HG02970 (cell line): ENCODE measurements at regions not wholly inside any gene's neighbourhood (a gene's known extent, or its start where the extent isn't known, plus 50 kb on each side); places are given as distances from the start of the nearest gene placed in this dataset.

Experiments
- ATAC-seq: cut with Tn5 transposase; IDR thresholded peaks from one replicate; pipeline ENCODE4 v1.9.1; 2021; ENCODE audit warnings: mild to moderate bottlenecking, moderate library complexity, moderate number of reproducible peaks; ENCODE audit not compliant: unreplicated experiment, low FRiP score

DNA sequence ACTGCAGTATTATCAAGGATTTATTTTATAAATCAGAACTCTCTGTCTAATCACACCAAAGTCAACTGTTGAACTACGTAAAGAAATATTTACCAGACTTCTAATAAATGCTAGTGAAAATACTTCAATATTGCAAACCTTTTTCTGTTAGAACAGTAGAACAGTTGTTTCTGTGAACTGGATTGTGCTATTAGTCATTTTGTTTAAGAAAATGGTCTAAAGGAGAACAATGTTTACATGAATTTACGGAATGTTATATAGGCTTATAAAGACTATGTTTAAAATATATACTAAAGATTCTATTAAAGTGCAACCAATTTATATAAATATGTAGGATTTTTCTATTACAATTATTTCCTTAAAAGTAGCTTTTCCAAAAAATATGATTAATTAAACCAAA lies 471.4 kb downstream of the FSCB start:
- ATAC-seq: no peak

DNA sequence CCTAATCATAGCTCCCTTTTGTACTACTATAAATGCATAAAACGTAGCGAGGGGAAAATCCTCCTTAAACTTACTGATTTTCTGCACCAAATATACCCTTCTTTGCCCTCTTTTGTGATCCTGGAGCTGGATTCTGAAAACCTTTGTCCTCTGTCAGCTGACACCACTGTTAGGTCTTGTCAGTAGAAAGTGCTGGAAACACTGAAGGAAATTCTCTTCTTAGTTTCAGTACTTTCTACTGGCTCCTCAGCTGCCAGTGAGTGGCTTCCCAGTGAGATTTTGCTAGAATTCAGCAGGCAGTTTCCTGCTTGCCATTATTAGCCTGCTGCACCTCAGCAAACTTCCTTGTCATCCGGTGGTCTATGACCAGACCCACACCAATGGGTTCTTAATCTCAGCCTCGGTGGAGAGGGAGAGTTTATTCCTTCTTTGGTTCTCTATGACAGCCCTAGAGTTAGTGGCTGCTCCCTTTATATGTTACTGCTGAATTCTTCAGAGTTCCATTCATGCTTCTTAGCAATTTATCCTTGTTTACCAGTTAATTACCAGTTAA lies 476.2 kb downstream of the FSCB start:
- ATAC-seq: no peak

DNA sequence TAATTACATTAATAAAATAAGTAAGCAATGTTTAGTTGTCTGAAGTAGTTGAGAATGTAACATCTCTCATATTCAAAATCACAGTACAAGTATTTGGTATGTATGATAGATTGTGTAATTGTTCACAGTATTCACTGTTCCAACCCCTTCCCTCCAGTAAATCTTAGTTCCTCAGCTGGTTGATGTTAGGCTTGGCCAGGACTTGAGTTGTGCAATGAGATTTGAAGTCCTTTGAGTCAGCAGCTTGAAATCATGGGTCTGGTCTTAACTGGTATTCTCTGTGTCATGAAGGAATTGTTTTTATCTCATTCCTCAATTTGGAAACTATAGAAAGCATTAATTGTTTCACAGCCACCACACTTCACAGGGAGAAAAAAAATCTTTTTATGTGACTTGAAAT lies 477.1 kb downstream of the FSCB start:
- no peak for ATAC-seq

- ATAC-seq: no peak
Observed at GRCh38 chr14:44027397-44027796, 479.7 kb downstream of the FSCB start.

DNA sequence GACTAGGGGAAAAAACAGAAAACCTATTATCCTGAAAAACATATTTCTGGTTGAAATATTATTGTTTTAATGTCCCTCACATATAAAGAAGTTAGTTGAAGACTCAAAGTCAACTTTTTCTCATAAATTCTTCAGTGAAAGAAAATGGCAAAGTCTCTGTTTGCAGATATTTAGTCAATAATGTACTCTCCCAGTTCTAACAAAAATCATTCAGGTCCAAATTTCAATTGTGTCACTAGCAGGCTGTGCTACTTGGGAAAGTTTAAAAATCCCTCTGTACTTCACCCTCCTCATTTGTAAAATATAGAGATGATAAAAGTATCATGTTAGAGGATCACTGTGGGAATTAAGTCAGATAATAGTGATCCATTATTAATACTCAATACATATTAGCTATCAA lies 496.5 kb downstream of the FSCB start:
- no peak for ATAC-seq

DNA sequence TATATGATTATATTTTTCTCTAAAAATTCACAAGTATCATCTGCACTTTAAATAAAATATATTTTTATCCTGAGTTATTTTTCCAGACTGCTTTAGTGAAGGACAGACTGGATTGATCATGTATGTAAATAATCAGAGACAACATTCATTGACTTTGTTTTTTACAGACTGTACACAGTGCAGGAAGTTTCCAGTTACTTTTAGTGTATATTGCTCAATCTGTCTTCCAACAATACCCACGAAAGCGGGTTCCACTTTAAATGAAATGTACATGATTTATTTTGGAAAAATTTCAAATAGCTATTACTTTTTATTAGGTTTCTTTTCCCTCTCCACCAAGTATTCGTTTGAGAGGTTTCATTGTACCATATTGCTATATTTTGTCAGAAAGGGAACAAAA lies 497.0 kb downstream of the FSCB start:
- ATAC-seq: no peak

DNA sequence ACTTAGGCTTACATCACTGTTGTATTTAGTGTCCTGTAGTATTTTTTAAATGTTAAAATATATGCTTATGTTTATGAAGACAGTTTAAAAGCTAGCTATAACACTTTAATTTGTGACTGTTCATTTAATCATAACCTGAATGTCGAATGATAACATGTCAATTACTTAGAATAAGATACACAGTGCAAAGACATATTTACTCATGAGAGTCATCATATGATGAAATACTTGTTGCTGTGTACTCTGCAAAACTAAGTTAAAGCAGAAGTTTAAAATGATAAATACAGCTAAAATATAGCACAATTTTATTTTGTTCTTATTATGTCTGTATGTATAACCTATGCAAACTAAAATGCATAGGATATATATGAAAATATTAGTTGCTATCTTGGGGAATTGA lies 497.4 kb downstream of the FSCB start:
- no peak for ATAC-seq

- ATAC-seq: no peak
Observed at GRCh38 chr14:43988989-43989388, 518.1 kb downstream of the FSCB start.

- ATAC-seq: no peak
Observed at GRCh38 chr14:43983721-43984120, 523.4 kb downstream of the FSCB start.

DNA sequence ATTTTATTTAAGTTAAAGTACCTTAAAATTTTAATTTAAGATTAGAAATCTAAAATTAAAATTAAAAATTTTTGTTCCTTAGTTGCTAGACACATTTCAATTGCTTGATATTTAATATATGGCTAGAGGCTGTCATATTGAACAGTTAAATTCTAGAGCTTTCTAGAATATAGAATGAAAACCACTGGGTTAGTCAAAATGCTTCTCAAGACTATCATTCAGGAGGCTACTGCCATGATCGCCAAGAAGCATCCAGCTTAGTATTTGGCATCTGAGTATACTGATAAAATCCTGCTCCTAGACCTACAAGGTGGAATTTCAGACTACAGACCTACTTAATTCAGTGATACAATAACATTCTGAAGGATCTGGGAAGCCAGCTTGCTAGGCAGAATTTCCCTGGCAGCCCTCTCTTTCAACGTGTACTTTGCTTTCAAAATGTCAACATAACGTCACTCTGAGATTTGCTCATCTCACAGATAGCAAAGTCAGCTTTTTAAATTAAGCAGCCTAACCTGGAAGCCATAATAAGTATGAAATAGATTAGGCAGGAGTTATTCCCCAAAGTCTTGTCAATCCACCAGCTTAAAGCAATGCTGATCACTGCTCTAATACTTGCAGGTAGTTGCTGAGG lies 525.8 kb downstream of the FSCB start:
- no peak for ATAC-seq

GRCh38 chr14:43956741-43957140 lies 550.3 kb downstream of the FSCB start:
- no peak for ATAC-seq

- no peak for ATAC-seq
Observed at GRCh38 chr14:43949400-43949799, 557.7 kb downstream of the FSCB start.

DNA sequence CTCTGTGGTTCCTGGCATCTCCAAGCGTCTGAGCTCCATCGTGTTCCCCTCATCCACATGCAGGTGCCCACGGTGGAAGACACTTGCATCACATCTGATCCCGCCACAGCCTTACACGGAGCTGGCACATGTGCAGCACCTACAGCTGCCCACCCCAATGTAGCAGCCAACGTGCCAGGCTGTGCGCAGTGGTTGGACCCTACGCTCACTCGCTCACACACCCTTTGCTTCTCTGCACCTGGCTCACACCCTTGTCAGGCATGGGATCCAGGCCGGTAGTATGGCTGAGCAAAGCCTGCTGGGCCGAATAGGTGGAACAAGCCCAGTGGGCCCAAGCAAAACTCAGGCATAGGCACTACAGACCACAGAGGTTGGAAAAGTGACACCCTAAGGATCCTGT lies 567.2 kb downstream of the FSCB start:
- ATAC-seq: no peak

- no peak for ATAC-seq
Observed at GRCh38 chr14:43938588-43939281, 568.3 kb downstream of the FSCB start.

- ATAC-seq: no peak
Observed at GRCh38 chr14:43937001-43937400, 570.1 kb downstream of the FSCB start.

- no peak for ATAC-seq
Observed at GRCh38 chr14:43934102-43934501, 573.0 kb downstream of the FSCB start.

DNA sequence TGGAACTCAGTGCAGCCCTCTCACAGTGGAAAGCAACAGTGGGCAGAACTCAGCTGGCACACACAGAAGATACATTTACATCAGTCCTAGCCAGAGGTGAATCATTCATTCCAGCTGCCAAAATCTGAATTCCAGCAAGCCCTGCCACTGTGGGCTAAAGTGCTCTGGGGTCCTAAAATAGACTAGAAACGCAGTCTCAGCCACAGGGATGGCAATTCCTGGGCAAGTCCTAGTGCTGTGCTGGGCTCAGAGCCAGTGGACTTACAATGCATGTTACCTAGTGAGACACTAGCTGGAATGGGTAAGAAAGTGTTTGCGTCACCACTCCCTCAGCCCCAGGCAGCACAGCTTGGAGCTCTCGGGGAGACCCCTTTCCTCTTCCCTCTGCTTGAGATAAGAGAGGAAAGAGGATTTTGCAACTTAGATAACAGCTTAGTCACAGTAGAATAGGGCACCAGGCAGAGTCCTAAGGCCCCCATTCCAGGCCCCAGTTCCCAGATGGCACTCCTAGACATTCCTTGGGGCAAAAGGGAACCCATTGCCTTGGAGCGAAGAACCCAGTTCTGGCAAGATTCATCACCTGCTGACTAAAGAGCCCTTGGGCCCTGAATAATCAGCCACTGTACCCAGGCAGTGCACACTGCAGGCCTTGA lies 592.9 kb downstream of the FSCB start:
- ATAC-seq: no peak

GRCh38 chr14:43903209-43903608 lies 603.9 kb downstream of the FSCB start:
- no peak for ATAC-seq

DNA sequence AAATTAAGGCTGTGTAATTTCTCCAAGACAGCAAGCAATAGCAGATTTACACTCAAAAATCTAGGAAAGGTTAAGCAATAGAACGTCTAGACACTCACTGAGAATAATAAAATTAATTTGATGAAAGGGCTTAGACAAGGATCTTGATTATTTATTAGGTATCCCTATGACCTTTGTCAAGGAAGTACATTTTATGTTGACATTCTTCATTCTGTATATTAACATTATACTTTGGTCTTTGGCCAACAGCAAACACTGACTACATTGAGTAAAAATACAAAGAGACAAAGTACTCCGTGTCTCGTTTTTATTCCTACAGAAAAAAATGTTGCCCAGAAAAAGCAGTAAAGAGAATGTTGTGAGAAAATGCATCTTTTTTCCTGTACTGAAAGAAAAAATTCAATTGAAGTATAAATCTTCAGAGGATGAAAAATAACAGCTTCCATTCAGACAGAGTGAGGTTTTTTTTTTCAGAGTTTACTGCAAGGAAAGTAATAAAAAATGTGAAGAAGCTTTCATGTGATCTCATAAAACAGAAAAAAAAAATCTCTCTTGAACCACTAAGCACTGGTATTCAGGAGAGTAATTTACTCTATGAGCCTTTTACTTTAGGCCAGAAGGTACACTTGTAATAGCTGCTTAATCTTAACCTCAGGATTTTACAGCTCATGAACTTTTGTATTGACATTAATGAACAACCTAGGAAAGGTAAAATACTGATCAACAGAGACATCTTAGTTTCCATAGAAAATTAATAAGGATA lies 605.0 kb downstream of the FSCB start:
- no peak for ATAC-seq

DNA sequence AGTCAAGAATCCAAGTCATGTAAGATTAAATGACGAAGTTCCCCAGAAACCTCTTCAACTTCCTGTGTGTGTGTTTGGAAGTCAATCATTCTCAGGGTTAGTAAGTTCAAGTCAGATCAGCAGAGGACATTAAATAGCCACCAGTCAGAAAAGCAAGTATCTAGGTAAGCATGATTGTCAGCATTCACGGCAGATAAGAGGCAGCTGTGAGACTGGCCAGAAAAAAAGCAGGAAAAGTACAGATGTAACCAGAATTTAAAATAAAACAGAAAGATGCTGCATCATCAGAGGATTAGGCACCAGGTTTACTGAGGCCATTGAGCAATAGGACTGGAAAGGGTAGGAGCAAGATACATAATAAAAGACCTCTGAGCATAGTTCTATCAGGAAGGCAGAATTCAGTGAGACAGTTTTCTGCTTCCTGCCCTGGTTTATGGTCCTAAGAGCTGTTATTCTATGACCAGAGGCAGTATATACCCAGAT lies 606.9 kb downstream of the FSCB start:
- no peak for ATAC-seq

DNA sequence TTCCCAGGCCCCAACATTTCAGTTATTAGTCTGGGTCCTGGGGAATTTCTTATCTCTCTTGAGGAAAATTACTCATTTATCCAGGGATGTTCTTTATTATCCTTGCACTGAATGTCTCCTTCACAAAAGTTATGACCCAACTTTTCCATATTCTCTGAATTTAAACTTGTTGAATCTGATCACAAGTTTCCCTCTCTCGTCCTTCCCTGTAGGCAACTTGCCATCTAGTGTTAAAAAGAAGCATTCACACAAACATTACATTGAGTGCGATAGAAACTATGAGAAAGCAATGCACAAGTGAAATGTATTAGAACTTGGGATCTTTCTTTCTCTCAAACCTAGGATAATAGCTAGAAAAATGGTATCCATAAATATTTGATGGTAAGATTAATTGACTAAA lies 608.4 kb downstream of the FSCB start:
- ATAC-seq: no peak
